Colonic mucosa (tissue), 4 donors: ENCODE measurements at regions not wholly inside any gene's neighbourhood (a gene's known extent, or its start where the extent isn't known, plus 50 kb on each side); places are given as distances from the start of the nearest gene placed in this dataset.

Experiments used
- DNase-seq: peaks from one replicate; pipeline ENCODE4 v3.0.0-alpha.2; 2020
- H3K27ac ChIP-seq: fragments of 200-600 bp; one replicate; pipeline ENCODE4 v1.8.0; 2021
- H3K27me3 ChIP-seq: fragments of 200-600 bp; one replicate; pipeline ENCODE4 v1.8.0; 2021
- H3K36me3 ChIP-seq: fragments of 200-600 bp; one replicate; pipeline ENCODE4 v1.8.0; 2021
- H3K4me1 ChIP-seq: fragments of 200-600 bp; one replicate; pipeline ENCODE4 v1.8.0; 2021; ENCODE audit warnings: mild to moderate bottlenecking
- H3K4me3 ChIP-seq: fragments of 200-600 bp; one replicate; pipeline ENCODE4 v1.8.0; 2021
- H3K9ac ChIP-seq, 2 donors: one replicate each; pipeline ENCODE4 v1.7.0; 2013; ENCODE audit warnings: control low read depth in 2 of 2, low read depth in 2 of 2, low read length in 2 of 2
- H3K9me3 ChIP-seq: fragments of 200-600 bp; one replicate; pipeline ENCODE4 v1.8.0; 2021
- intact Hi-C: fragments of 100-400 bp; cut with DNase I; formaldehyde crosslinking; loops from one replicate; pipeline ENCODE4 v1.14.1; 2022
- TF ChIP-seq, protein P1 (sequence below): fragments of 200-600 bp; IDR thresholded peaks from one replicate; pipeline ENCODE4 v1.8.0; 2022; ENCODE audit warnings: antibody characterized with exemption, mild to moderate bottlenecking
- donor health status: healthy.
- donor health status: DM: no; HTN: no; CAD: no.
- donor health status: DM: no; HTN: no; CAD: no.

DNA sequence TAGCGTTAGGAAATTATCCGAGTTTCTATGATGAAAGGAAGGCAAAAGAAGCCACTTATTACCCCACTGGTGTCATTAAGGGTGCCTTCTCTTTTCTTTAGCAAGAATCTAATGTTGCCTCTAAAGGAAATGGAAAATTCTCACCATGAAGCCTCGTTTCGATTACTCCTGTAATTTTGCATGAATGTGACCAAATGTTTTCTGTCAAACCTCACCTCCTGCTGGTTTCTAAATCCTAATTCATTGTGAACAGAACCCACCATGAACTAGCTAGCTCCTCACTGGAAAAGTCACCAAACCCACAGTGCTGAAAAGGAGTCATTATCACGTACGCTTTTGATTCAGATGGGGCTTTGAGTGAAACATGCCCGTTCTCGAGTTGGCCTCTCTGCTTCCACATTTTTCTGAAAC lies 119.9 kb downstream of the COPS8 start:
- H3K36me3 ChIP-seq: no peaks in the 10 kb centered on the region
- no peak overlapping the region for H3K4me3 ChIP-seq
- H3K27me3 ChIP-seq: no peaks in the 10 kb centered on the region
- no peaks in the 10 kb centered on the region for H3K9me3 ChIP-seq
- TF ChIP-seq, protein P1, sequence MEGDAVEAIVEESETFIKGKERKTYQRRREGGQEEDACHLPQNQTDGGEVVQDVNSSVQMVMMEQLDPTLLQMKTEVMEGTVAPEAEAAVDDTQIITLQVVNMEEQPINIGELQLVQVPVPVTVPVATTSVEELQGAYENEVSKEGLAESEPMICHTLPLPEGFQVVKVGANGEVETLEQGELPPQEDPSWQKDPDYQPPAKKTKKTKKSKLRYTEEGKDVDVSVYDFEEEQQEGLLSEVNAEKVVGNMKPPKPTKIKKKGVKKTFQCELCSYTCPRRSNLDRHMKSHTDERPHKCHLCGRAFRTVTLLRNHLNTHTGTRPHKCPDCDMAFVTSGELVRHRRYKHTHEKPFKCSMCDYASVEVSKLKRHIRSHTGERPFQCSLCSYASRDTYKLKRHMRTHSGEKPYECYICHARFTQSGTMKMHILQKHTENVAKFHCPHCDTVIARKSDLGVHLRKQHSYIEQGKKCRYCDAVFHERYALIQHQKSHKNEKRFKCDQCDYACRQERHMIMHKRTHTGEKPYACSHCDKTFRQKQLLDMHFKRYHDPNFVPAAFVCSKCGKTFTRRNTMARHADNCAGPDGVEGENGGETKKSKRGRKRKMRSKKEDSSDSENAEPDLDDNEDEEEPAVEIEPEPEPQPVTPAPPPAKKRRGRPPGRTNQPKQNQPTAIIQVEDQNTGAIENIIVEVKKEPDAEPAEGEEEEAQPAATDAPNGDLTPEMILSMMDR: no peak
- H3K4me1 ChIP-seq: no peaks in the 10 kb centered on the region
- no peak overlapping the region for H3K9ac ChIP-seq
- H3K27ac ChIP-seq: no peak overlapping the region
- intact Hi-C loops: no loop called here
- no peak for DNase-seq

DNA sequence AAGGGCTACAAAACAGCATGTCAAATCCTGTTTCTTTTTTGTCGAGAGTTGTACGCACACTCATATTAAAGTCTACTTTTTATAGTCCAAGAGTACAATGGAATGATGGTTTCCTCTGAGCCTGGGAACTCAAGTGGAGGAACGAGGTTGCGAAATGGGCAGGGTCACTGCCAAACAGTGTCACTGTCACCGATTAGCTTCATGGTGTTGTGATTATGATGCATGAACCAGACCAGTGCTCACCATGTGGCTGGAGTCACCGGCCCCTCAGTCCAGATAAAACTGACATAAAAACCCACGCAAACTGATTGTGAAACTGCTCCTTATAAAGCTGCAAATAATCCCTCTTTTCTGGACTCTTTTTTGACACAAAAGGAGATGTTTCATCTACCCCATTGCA lies 122.0 kb downstream of the COPS8 start:
- Histone ChIP-seq H3K27ac (no peak overlapping the region), H3K27me3 (no peaks in the 10 kb centered on the region), H3K9me3 (no peaks in the 10 kb centered on the region), H3K4me3 (no peak overlapping the region), H3K9ac (no peak overlapping the region), H3K4me1 (no peaks in the 10 kb centered on the region), H3K36me3 (no peaks in the 10 kb centered on the region)
- peak; percentile 44 for DNase-seq
- TF ChIP-seq, protein P1: no peak
- intact Hi-C loops: no loop called here

DNA sequence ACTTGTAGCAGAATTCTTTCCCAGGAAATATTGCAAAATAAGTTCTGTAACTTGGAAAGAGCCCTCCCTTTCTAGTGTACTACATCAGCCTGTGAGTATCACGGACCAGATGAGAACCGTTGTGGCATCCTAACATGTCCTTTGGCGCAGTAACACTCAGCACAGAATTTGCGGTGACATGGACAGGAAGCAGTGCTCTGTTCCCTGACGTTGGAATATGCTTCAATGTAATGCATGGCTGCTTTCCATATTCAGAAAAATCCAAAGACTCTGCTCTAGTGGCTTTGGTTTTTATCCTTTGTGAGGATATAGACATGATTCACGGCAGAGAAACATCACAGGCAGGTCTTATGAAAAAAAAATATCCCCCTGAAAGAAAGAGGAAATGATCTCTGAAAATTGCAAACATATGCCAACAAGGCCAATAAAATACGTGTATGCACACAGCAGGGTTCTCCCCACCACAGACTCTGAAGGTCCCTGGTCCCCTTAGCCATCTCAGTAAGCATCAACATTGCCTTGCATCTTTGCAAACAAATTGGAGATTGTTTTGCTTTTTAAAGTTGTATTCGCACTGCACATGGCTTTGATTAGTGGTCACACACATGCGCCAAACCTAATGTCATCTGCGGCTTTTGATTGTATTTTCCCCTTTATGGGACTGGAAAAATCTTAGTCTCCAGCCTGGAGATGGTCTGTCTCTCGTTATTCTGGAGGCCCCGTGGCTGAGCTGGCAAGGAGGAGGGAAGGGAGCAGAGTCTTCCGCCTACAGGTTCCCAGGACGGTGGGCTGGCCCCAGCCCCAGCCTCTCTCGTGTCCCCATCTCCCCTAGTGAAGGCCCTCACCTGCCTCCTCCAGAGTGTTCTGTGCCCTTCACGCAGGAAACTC lies 122.9 kb downstream of the COPS8 start:
- intact Hi-C loops: no loop called here
- Histone ChIP-seq H3K4me1 (no peaks in the 10 kb centered on the region), H3K4me3 (no peak overlapping the region), H3K9ac (no peak overlapping the region), H3K27me3 (no peaks in the 10 kb centered on the region), H3K36me3 (no peaks in the 10 kb centered on the region), H3K9me3 (no peaks in the 10 kb centered on the region), H3K27ac (peak overlapping the region; percentile 36)
- TF ChIP-seq, protein P1: no peak
- no peak for DNase-seq

GRCh38 chr2:237209885-237210284 lies 124.2 kb downstream of the COPS8 start:
- TF ChIP-seq, protein P1: no peak
- Histone ChIP-seq H3K9me3 (no peaks in the 10 kb centered on the region), H3K9ac (no peak overlapping the region), H3K36me3 (no peaks in the 10 kb centered on the region), H3K27me3 (no peaks in the 10 kb centered on the region), H3K4me3 (no peak overlapping the region), H3K27ac (no peak overlapping the region), H3K4me1 (no peaks in the 10 kb centered on the region)
- intact Hi-C loops: no loop called here
- no peak for DNase-seq

DNA sequence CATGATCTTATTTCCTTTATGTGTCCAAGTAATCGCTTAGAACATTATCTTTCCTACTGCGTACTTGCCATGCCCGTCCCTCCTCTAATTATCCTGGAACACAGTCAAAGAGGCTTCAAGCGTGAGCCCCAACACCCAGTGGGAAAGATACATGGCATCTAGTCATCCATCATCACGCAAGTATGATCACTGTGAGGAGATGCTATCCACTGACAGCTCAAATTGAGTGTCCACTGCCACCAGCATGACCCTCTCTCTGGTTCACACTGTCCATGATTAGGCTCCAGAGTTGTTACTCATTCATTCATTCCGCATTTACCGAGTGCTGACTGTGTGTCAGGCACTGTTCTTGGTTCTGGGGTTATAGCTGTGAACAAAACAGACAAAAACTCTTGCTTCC lies 124.6 kb downstream of the COPS8 start:
- H3K9ac ChIP-seq: no peak overlapping the region
- no peaks in the 10 kb centered on the region for H3K27me3 ChIP-seq
- no peaks in the 10 kb centered on the region for H3K9me3 ChIP-seq
- intact Hi-C loops: no loop called here
- no peaks in the 10 kb centered on the region for H3K4me1 ChIP-seq
- H3K36me3 ChIP-seq: no peaks in the 10 kb centered on the region
- no peak overlapping the region for H3K27ac ChIP-seq
- no peak overlapping the region for H3K4me3 ChIP-seq
- no peak for DNase-seq
- TF ChIP-seq, protein P1: no peak
